DMS153 treated with DMSO at 0.1 percent for 48 hours (cell line): ENCODE measurements at regions not wholly inside any gene's neighbourhood (a gene's known extent, or its start where the extent isn't known, plus 50 kb on each side); places are given as distances from the start of the nearest gene placed in this dataset.
"Not testable (repeated sequence)": the region's sequence is repeated elsewhere in the genome, so short reads cannot be mapped to it uniquely, and the experiment has no call there.

Experiments used
- DNase-seq: peaks from one replicate; lab custom pipeline; 2025; ENCODE audit not compliant: unreplicated experiment; lab: John Stamatoyannopoulos, UW

DNA sequence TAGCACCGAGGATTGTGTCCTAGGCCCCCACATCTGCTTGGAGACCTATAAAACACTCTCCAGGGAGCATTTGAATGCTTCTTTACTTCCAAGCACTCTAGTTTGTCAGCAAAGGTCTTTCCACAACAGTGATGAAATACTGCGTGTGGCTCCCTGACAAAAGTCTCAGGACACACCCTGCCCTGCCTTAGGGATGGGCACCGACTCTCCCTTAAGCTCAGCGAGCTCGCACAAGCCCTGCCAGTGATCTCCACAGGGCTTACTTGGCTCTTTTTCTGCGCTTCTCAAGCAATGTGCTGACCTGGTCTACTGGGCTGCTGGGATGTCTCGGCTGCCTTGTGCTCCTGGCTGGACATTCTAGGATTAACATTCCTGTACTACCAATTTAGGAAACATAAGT is 84.3 kb upstream of the MPP7 start:
- no peak for DNase-seq

DNA sequence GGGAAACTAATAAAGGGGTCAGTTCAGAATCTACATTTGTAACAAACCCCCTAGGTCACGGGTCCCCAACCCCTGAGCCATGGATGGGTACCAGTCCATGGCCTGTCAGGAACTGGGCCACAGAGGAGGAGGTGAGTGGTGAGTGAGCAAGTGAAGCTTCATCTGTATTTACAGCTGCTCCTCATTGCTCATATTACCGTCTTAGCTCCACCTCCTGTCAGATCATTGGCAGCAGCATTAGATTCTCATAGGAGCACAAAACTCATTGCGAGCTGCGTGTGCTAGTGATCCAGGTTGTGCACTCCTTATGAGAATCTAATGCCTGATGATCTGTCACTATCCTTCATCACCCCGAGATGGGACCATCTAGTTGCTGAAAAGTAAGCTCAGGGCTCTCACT is 88.4 kb upstream of the MPP7 start:
- no peak for DNase-seq

DNA sequence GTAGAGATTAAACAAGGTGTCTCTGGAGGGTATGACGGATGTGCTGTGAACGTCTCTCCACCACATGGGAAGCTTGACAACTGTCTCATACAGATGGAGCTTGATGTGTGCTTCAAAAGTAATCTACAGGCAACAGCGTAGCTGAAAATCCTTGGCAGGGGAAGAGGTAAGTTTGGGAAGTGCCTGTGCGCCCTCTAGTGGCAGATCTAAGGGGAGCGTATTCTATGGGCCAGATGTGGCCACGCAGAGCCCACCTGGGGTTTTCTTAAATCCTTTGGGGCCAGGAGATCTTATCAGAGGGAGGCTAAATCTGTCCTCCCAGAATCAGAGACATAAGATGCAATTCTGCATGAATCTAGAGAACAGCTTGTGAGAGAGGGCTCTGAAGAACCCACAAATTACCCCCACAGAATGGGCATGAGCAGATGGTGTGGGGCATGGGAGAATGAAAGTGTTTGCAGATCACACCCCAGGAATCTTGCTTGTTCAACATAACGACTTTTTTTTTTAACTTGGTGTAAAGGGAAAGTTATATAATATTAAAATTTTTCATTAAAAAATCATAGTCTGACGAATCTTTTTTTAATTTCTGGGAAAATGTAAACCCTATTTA is 91.2 kb upstream of the MPP7 start:
- no peak for DNase-seq

DNA sequence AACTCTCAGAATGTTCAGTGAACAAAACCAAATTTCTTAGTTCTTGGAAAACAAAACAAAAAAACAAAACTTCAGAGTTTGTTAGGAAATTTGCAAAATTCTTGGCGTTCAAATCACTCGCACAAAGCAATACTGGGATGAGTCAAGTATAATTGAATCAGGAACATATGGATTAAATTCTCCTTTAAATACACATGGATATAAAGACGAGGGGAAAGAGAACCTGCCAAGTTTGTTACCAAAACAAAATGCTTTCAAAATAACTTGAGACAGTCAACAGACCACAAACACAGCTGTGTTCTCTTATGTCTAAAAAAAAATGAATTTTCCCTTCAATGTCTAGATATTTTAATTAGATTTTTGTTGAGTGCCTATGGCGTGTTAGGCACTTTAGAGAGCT is 93.5 kb upstream of the MPP7 start:
- no peak for DNase-seq

DNA sequence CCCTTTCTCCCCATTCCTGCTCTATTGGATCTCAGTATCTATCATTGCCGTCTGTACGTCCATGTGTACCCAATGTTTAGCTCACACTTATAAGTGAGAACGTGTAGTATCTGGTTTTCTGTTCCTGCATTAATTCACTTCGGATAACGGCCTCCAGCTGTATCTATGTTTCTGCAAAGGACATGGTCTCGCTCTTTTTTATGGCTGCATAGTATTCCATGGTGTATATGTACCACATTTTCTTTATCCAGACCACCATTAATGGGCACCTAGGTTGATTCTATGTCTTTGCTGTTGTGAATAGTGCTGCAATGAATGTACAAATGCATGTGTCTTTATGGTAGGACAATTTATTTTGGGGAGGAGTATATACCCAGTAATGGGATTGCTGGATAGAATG is 94.4 kb upstream of the MPP7 start:
- no peak for DNase-seq

DNA sequence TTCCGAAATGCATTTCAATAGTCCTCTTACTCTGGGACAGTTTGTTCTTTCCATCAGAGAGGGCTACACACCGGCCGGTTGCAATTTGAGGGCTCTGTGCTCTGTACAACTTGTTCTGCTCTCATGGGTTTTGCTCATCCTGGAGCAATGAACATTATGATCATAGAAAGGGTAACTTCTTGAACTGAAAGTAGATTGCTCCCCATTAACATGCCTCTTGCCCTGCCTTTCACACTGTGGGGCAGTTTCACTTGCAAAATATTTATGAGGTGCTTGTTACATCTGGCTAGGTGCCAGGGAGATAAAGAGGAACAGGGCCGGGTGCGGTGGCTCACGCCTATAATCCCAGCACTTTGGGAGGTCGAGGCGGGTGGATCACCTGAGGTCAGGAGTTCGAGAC is 97.3 kb upstream of the MPP7 start:
- DNase-seq, result no peak

DNA sequence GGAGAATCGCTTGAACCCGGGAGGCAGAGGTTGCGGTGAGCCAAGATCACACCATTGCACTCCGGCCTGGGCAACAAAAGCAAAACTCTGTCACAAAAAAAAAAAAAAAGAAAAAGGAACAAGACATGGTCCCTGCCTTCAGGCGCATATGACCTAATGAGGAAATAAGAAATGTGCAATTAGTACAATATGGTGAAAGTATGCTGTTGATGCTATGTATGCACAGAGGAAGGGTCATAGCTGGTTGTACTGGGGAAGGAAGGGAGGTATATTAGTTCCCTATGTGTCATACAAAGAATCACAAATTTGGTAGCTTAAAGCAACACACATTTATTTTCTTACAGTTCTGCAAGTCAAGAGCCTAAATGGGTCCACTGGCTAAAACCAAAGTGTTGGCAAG is 97.8 kb upstream of the MPP7 start:
- no peak for DNase-seq

DNA sequence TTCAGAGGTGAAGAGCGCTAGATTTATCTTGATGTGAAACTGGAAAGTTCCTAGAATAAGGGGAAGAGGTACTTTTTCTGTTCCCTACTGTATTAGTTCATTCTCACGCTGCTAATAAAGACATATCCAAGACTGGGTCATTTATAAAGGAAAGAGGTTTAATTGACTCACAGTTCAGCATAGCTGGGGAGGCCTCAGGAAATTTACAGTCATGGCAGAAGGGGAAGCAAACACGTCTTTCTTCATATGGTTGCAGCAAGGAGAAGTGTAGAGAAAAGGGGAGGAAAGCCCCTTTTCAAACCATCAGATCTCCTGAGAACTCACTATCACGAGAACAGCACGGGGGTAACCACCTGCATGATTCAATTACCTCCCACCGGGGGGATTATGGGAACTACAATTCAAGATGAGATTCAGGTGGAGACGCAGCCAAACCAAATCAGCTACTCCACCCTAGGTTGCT is 99.8 kb upstream of the MPP7 start:
- DNase-seq, result not testable (repeated sequence)

DNA sequence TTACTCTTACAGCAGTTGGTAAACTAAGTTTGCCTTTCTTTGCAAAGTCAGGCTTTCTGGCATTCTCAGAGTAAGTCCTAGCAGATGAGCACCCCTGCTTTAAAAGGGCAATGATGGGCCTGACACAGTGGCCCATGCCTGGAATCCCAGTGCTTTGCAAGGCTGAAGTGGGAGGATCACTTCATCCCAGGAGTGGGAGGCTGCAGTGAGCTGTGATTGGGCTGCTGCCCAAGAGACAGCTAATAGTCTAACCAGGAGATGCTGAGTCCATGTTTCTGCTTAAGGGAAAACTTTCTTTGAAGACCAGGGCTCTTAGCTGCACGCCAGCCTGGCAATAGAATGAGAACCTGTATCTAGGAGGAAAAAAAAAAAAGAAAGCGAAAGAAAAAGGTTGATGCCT is 100.2 kb upstream of the MPP7 start:
- DNase-seq, result no peak

DNA sequence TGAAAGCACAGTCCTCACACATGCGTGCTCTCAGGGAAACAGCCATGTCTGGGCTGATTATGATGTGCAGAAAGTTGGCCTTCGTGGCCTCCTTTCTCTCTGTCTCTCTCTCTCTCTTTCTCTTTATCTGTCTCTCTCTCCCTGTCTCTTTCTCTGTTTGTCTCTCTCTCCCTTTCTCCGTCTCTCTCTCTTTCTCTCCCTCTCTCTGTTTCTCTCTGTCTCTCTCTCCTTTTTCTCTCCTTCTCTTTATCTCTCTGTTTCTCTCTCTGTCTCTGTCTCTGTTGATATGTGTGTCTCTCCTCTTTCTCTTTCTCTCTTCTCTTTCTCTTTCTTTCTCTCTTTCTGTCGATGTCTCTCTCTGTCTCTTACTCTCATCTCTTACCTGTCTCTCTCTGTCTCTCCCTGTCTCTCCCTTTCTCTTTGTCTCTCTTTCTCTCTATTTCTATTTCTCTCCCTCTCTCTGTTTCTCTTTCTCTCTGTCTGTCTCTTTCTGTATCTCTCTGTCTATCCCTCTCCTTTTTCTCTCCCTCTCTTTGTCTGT is 105.4 kb upstream of the MPP7 start:
- no peak for DNase-seq

DNA sequence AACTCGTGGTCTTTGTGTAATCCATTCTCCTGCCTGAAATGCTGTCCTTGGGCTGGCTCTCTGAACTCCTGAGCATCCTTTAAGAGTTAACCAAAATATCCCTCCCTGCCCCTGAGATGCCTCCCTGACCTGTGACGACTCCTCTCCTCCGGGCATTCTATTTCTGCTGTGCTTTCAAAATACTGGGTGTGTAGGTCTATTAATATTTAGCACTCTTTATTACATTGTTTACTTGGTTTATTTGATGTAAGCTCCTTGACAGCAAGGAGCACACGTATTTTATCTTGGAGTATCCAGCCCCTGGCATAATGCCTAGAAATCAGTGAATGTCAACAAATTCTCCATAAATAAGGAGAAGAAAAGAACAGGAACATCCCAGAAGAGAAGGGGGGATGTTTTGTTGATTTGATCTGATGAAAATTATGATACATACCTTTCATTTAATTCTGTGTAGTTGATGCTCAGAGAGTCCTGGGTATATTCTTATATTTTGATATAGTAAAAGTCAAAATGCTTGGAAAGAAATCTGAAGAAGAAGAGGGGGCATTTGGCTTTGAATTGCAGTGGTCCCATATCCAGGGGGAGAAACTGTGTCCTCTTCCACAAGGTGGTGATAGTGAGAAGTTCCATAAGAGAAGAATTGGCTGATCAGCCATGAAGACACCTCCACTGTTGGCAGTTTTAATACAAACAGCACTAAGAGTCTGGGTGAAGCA is 107.7 kb upstream of the MPP7 start:
- no peak for DNase-seq

DNA sequence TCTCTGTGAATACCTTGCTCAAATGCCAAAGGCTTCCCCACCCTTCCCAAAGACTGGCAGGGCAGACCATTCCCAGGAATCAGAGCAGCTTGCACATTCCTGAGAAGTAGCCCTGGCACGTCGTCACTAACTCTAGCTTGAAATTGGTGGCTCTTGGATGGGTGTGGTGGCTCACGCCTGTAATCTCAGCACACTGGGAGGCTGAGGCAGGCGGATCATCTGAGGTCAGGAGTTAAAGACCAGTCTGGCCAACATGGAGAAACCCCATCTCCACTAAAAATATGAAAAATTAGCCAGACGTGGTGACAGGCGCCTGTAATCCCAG is 108.2 kb upstream of the MPP7 start:
- no peak for DNase-seq

DNA sequence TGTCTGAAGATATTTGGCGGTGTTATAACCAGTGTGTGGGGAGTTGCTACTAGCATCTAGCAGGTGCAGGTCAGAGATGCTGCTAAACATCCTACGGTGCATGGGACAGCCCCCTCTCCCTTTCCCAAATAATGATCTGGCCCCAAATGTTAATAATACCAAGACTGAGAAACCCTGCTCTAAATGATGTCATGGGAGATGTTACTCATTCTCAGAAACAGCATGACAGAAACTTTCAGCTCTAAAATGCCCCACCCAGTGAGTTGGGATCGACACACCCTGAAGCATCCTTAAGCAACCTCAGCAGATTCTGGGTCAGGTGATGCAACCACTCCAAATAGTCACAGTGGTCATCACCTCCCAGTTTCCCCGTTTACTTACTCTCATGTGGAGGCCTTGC is 108.8 kb upstream of the MPP7 start:
- DNase-seq, result no peak

DNA sequence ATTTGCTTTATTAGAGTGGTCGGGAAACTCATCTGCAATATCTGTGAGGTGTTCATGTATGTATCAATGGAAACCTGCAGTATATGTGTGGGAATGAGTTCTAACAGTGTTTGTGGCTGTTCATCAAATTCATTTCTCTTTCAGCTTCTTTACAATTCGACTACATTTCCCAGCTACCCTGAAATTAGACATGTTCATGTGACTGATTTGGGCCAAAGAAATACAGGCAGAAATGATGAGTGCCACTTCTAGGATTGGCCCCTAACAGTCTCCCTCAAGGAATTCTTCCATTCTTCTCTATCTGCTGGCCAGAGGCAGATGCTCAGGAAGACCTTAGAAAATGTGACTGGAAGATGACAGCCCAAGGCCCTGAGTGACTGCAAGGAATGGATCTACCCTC is 114.8 kb upstream of the WAC start:
- DNase-seq, result no peak

DNA sequence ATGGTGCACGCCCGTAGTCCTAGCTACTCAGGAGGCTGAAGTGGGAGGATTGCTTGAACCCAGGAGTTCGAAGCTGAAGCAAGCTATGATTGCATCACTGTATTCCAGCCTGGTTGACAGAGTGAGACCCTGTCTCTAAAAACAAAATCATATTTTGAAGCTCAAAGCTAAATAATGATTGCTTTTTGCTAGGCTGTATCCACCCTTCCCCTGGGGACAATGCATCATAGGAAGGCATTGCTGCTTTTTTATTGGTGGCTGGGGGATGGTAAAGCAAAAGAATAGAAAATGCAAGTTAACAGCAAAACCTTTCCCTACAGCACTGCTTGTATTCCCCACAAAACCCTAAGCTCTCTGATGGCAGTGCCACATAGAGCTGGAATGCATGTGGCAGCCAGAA is 107.5 kb upstream of the WAC start:
- no peak for DNase-seq

DNA sequence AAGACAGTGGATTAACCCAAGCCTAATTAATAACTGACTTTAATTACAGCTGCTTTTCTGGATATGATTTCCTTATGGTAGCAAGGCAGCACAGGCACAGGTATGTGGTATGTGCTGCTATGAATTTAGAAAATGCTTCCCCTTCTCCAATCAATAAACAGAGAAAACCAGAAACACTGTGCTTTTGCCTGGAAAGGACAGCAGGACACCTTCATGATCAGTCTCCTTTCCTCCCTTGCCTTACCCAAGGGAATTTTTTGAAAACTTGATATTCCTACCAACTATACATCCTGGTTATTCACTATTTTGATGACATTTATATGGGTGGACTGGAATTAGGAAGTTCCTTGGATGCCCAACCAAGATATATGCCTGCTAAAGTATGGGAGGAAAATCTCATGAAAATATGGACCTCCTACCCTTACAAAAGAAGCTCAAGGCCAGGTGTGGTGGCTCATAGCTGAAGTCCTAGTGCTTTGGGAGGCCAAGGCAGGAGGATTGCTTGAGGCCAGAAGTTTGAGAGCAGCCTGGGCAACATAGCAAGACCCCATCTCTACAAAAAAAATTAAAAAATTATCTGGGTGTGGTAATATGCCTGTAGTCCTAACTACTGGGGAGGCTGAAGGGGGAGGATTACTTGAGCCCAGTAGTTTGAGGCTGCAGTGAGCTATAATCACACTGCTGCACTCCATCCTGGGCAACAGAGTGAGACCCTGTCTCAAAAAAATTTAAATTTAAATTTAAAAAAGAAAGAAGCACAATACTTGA is 106.3 kb upstream of the WAC start:
- DNase-seq, result no peak

DNA sequence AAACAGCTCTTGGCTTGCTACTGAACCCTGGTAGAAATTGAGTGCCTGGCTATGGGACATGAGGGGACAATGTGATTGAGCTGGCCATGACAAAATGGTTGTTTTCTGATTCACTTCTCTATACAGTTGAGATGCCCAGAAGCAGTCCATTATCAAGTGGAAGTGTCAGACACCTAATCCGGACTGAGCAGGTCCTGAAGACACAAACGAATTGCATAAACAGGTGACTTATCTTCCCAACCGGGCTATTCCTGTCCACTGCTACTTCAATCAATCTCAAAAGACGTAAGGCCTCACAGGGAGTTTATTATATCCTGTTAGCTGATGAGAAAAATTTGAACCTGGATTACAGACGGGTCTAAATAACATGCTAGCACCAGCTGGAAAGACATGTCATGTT is 105.5 kb upstream of the WAC start:
- no peak for DNase-seq

DNA sequence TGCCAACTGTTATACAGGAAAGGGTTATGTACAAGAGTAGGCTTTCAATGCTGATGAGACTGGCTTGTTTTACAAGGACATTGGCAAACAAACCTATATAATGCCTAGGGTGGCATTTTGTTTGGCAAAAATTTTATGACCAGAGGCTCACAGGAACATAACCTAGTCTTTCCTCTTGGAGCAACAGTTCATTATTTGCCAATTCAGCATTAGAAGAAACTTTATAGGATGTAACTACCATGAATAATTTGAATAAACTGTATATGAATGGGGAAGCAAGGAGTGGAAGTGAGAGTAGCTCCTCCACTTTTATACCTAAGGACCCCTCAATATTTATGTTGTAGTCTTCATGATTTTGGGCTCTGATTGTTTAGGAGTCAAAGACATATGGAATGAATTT is 103.9 kb upstream of the WAC start:
- no peak for DNase-seq

DNA sequence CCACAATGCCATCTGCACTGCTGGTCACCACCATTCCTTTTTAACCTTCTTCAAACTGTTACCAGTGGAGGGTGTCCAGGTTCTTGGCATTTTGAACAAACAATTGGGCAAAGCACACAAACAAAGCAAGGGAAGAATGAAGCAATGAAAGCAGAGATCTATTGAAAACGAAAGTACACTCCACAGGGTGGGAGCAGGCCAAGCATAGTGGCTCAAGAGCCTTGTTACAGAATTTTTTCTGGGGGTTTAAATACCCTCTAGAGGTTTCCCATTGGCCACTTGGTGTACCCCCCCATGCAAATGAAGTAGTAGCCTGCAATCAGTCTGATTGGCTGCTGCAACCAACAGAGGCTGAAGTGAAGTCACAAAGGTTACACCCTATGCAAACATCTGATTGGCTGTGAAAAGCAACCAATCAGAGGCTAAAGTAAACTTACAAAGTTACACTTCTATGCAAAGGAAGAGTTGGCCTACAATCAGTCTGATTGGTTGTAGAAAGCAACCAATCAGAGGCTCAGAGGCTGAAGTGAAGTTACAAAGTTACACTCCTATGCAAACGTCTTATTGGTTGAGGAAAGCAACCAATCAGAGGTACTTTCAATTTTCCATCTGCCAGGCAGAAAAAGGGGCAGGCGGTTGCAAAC is 103.2 kb upstream of the WAC start:
- no peak for DNase-seq

DNA sequence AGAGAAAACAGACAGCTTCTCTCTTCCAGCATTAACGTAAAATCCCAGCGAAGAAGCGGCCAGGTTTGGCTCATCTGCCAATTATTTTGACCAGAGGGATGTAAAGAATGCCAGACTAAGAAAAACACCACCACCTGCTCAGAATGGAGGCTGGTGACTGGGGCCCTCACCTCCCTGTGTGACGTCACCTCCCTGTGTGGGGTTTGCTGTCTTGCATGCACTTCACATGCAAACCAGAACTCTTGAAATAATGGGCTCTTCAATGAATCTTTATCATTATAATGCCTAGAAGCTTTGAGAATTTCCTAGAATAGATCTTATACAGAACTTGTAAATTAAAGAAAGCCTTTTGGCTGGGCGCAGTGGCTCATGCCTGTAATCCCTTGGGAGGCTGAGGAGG is 101.8 kb upstream of the WAC start:
- no peak for DNase-seq

DNA sequence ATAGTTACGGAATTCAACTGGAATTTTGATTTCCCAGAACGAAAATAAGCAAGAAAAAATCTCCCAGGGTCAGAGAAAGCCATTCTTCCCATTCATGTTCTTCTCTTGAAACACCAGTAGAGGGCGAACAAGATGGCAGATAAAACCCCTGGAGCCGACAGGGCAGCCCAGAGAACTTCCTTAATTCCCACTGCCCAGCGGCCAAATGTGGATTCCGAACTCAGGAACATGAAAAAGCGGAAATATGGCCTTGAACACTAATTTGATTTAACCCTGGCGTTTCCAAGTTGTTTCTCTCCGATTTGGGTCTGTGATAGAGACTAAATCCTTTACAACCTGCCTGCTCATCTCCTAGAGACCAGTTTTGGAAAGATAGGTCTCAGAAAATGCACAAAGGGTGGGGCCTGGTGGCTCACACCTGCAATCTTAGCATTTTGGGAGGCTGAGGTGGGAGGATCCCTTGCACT is 100.7 kb upstream of the WAC start:
- peak; percentile 7 for DNase-seq

DNA sequence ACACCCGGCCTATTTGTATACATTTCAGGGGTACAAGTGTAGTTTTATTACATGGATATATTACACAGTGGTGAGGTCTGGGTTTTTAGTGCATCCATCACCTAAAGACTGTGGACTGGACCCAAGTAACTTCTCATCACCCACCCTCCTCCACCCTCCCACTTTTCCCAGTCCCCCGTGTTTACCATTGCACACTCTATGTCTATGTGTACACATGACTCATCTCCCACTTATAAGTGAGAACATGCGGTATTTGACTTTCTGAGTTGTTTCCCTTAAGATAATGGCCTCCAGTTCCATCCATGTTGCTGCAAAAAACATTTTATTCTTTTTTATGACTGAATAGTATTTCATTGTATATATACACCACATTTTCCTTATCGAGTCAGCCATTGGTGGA is 98.9 kb upstream of the WAC start:
- no peak for DNase-seq
